ENCODE measurements at regions not wholly inside any gene's neighbourhood (a gene's known extent, or its start where the extent isn't known, plus 50 kb on each side); places are given as distances from the start of the nearest gene placed in this dataset.
"Not testable (repeated sequence)": the region's sequence is repeated elsewhere in the genome, so short reads cannot be mapped to it uniquely, and the experiment has no call there.

DNA sequence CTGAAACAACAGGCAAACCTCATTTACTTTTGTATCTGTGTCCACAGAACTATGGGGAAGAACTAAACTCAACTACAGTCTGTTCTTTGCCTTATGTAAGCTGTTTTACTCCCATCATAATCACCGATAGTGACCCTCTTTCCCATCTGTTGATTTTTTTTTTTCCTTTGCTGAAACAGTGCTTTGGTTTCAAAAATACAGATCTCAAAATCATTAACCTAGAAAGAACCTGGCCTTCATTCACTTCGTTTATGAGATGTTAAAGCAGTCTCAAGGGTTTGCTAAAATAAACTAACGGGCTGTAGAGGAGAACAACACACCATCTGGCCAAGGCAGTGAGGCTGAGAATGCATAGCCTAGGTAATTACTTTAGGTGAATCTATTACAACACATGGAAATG lies 706.6 kb upstream of the ZNF608 start:
- DNase-seq: no peak

- DNase-seq: no peak
These were observed 708.6 kb upstream of the ZNF608 start for GRCh38 chr5:125455041-125455440.

GRCh38 chr5:125456005-125456404 lies 709.6 kb upstream of the ZNF608 start:
- DNase-seq: not testable (repeated sequence)

DNA sequence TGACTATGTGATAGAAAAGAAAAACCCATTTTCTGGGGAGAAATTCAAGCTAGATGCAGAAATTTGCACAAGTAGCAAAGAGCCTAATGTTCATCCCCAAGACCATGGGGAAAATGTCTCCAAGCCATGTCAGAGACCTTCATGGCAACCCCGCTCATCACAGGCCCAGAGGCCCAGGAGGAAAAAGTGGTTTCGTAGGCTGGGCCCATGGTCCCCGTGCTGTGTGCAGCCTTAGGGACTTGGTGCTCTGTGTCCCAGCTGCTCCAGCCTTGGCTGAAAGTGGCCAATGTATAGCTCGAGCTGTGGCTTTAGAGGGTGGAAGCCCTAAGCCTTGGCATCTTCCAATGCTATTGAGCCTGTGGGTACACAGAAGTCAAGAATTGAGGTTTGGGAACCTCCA lies 711.2 kb upstream of the ZNF608 start:
- DNase-seq: no peak

- not testable (repeated sequence) for DNase-seq
These were observed 712.5 kb upstream of the ZNF608 start for GRCh38 chr5:125458949-125459348.

- no peak for DNase-seq
These were observed 715.2 kb upstream of the ZNF608 start for GRCh38 chr5:125461641-125462072.

GRCh38 chr5:125463466-125464092 lies 717.1 kb upstream of the ZNF608 start:
- no peak for DNase-seq

DNA sequence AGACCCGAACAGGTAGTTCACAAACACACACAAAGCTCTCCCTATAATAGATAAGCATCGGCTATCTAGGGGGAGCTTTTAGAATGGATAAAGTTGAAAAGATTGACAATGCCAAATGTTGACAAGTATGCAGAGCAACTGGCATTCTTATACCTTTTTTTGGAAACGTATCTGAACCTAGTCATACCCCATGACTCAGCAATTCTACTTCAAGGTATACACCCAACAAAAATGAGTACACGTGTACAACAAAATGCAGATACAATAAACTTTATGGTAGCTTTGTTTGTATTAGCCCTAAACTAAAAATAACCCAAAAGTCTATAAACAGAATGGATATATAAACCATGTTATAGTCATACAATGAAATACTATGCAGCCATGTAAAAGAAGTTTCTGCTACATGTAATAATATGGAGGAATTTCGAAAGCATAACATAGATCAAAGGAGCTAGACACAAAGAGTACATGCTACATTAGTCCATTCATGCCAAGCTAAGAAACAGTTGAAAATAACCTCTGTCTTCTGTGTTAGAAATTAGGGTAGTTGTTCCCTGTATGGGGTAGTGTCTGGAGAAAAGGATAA lies 718.5 kb upstream of the ZNF608 start:
- no peak for DNase-seq

- no peak for DNase-seq
These were observed 719.3 kb upstream of the ZNF608 start for GRCh38 chr5:125465703-125466102.

GRCh38 chr5:125467222-125467621 lies 720.8 kb upstream of the ZNF608 start:
- DNase-seq: no peak

- DNase-seq: no peak
These were observed 724.0 kb upstream of the ZNF608 start for GRCh38 chr5:125470280-125470902.

DNA sequence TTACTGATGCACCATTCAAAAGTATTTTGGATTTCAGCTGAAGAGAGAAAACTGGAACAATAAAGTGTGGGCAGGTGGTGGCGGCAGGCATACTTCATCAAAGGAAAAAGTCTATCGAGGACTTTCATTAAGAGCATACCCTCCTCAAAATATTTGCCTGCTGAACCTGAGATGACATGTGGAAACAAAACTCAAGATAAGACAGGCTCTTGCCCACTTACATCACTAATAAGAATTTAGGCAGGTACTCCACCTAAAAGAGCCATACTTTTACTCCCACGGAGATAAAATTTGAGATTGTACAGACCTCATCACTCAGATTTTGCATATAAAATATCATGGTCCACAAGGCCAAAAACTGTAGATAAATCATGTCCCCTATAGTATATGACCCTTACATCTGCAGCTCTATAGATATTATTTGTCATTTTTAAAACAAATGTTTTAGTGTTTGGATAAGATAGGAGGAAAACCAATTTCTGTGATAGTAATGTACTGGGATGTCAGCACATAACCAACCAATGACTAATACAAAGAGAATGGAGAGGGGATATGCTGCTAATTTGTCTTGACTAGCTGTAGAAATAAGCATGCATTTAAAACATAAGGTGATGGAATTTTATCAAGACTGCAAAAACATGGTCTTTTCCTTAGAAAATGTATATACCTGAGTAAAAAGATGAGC lies 730.6 kb upstream of the ZNF608 start:
- DNase-seq: no peak

GRCh38 chr5:125477586-125477975 lies 731.1 kb upstream of the ZNF608 start:
- DNase-seq: no peak

GRCh38 chr5:125478599-125478998 lies 732.2 kb upstream of the ZNF608 start:
- no peak for DNase-seq

DNA sequence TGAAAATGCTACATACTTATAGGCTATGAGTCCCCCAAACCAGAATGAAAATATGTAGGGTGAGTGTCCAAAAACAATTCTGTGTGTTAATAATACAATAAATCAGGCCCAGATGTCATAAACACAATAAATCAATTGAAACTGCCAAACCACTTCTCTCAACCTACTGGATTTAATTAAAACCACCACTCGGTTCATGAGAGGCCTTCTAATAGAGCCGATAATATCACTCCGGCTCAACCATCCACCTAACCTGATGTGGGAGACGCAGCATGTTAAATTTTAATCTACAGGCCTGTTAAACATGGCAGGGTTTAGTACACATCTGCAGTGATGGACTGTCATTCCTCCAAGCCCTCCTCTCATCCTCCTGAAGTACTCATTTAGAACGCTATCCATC lies 734.5 kb upstream of the ZNF608 start:
- DNase-seq: no peak

- DNase-seq: no peak
These were observed 735.3 kb upstream of the ZNF608 start for GRCh38 chr5:125481506-125482465.

DNA sequence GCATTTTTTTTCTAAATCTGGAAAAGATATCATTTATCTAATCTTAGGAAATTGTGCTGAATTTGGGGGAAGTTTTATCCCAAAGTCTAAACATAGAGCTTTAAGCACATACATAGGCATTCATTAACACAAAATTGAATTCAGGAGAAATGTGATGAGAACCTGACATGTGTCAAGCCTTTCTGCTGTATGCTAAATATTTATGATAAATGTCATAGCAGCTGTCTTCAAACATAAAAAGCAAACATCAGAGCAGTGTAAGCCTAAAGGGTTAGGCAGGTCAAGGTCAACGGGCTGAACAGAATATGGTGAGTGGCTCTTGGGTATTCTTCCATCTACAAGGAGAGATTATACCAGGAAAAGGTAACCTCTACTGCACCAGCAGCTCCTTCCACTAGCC lies 737.2 kb upstream of the ZNF608 start:
- DNase-seq: no peak

DNA sequence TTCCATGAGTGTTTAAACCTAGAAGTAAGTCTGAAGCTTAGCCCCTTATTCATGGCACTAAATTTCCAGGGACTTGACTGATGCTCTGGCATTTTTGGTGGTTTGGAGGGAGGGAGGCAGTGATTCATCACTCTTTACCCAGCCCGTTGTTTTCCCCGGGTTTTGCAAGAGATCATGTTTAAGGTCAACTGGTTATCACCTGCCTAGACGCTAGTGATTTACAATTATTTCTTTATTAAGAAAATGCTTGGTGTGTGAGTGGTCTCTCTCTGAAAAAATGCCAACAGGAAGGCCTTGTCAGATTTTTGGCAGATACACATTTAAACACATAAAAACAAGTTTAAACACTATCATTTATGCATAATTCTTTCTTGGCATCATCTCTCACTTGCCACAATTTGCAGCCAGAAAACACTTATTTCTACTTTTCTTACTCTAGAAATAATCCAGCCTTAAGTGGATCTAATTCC lies 737.9 kb upstream of the ZNF608 start:
- no peak for DNase-seq

GRCh38 chr5:125484742-125485641 lies 738.6 kb upstream of the ZNF608 start:
- DNase-seq: no peak

GRCh38 chr5:125485771-125486170 lies 739.3 kb upstream of the ZNF608 start:
- no peak for DNase-seq

DNA sequence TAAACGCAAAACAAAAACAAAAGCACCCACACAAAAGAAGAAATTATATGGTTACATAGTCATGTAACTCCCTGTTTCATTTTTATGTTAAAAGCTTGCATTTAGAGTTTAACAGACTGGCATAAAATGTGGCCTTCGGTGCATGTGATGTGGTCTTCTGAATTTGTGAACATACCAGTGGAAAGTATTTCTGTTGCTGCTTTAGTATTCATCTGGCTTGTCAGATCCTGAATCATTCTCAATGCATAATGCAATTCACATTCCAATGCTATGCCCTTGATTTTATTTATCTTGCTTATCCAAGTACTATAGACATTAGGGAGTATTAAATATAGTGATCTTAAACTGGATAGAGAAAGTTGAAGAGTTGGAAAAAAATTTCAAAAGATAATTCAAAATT lies 740.2 kb upstream of the ZNF608 start:
- DNase-seq: no peak

- DNase-seq: no peak
These were observed 740.8 kb upstream of the ZNF608 start for GRCh38 chr5:125487231-125487630.
